Stimulated activated memory B cell treated with anti-CD40 and anti-IgM and Interleukin-4, amounts not matched to agents 10 μg/mL and 1 μg/mL and 100 μg/mL, for 72 hours (primary cell): ENCODE measurements at regions not wholly inside any gene's neighbourhood (a gene's known extent, or its start where the extent isn't known, plus 50 kb on each side); places are given as distances from the start of the nearest gene placed in this dataset.
"Not testable (repeated sequence)": the region's sequence is repeated elsewhere in the genome, so short reads cannot be mapped to it uniquely, and the experiment has no call there.

Source experiments
- ATAC-seq: fragments of 150-1000 bp; cut with Tn5 transposase; 2 replicates; pipeline ENCODE4 v1.10.0; 2021
- H3K27ac Mint-ChIP-seq: one replicate; pipeline ENCODE4 v1.8.0; 2022; ENCODE audit warnings: mild to moderate bottlenecking, mixed read lengths
- H3K27me3 Mint-ChIP-seq: one replicate; pipeline ENCODE4 v1.8.0; 2022; ENCODE audit warnings: mixed read lengths
- H3K36me3 Mint-ChIP-seq: one replicate; pipeline ENCODE4 v1.8.0; 2022; ENCODE audit warnings: mixed read lengths
- H3K4me1 Mint-ChIP-seq: one replicate; pipeline ENCODE4 v1.8.0; 2022; ENCODE audit warnings: mixed read lengths
- H3K4me3 Mint-ChIP-seq: one replicate; pipeline ENCODE4 v1.8.0; 2022; ENCODE audit warnings: mild to moderate bottlenecking, moderate library complexity, mixed read lengths
- H3K9me3 Mint-ChIP-seq: one replicate; pipeline ENCODE4 v1.8.0; 2022; ENCODE audit warnings: mixed read lengths

GRCh38 chr1:14167884-14168283 lies 430.6 kb upstream of the KAZN start:
- Mint-ChIP-seq H3K27ac (no peak overlapping the region), H3K9me3 (peaks cover 15% of the 10 kb centered on the region)
- ATAC-seq = no peak

GRCh38 chr1:14168326-14169063 lies 430.0 kb upstream of the KAZN start:
- no peaks in the 10 kb centered on the region for H3K36me3 Mint-ChIP-seq
- no peak for ATAC-seq
- no peaks in the 10 kb centered on the region for H3K4me1 Mint-ChIP-seq
- H3K9me3 Mint-ChIP-seq = peaks cover 9% of the 10 kb centered on the region
- H3K4me3 Mint-ChIP-seq = no peak overlapping the region
- H3K27ac Mint-ChIP-seq = no peak overlapping the region
- H3K27me3 Mint-ChIP-seq = peaks cover 14% of the 10 kb centered on the region

More at GRCh38 chr1:14167884-14168283, 430.6 kb upstream of the KAZN start:
- Mint-ChIP-seq H3K4me3 (no peak overlapping the region), H3K27me3 (peaks cover 14% of the 10 kb centered on the region), H3K36me3 (no peaks in the 10 kb centered on the region), H3K4me1 (no peaks in the 10 kb centered on the region)

GRCh38 chr1:14173598-14173997 lies 424.9 kb upstream of the KAZN start:
- H3K4me1 Mint-ChIP-seq = no peaks in the 10 kb centered on the region
- H3K36me3 Mint-ChIP-seq = no peaks in the 10 kb centered on the region
- no peak overlapping the region for H3K27ac Mint-ChIP-seq
- no peaks in the 10 kb centered on the region for H3K27me3 Mint-ChIP-seq
- no peak overlapping the region for H3K4me3 Mint-ChIP-seq
- no peak for ATAC-seq
- peaks cover 2% of the 10 kb centered on the region for H3K9me3 Mint-ChIP-seq

- not testable (repeated sequence) for ATAC-seq, H3K36me3 Mint-ChIP-seq, H3K9me3 Mint-ChIP-seq, H3K27ac Mint-ChIP-seq, H3K4me1 Mint-ChIP-seq, H3K4me3 Mint-ChIP-seq
- peaks cover 22% of the 10 kb centered on the region for H3K27me3 Mint-ChIP-seq
Measured at GRCh38 chr1:14177866-14178265, 420.6 kb upstream of the KAZN start.

GRCh38 chr1:14180738-14181137 lies 417.7 kb upstream of the KAZN start:
- Mint-ChIP-seq H3K4me1 (no peaks in the 10 kb centered on the region), H3K4me3 (no peak overlapping the region), H3K9me3 (no peaks in the 10 kb centered on the region), H3K36me3 (no peaks in the 10 kb centered on the region), H3K27me3 (peaks cover 35% of the 10 kb centered on the region), H3K27ac (no peak overlapping the region)
- no peak for ATAC-seq

- Mint-ChIP-seq H3K4me1 (no peaks in the 10 kb centered on the region), H3K4me3 (no peak overlapping the region), H3K9me3 (no peaks in the 10 kb centered on the region), H3K36me3 (no peaks in the 10 kb centered on the region), H3K27me3 (peaks cover 35% of the 10 kb centered on the region), H3K27ac (no peak overlapping the region)
- ATAC-seq = no peak
Measured at GRCh38 chr1:14181191-14181795, 417.2 kb upstream of the KAZN start.

GRCh38 chr1:14182856-14183255 lies 415.6 kb upstream of the KAZN start:
- H3K9me3 Mint-ChIP-seq = no peaks in the 10 kb centered on the region
- no peaks in the 10 kb centered on the region for H3K4me1 Mint-ChIP-seq
- H3K27me3 Mint-ChIP-seq = peaks cover 39% of the 10 kb centered on the region
- no peak for ATAC-seq
- H3K27ac Mint-ChIP-seq = no peak overlapping the region
- H3K4me3 Mint-ChIP-seq = no peak overlapping the region
- H3K36me3 Mint-ChIP-seq = no peaks in the 10 kb centered on the region

GRCh38 chr1:14183329-14183728 lies 415.2 kb upstream of the KAZN start:
- ATAC-seq = no peak

GRCh38 chr1:14184454-14184853 lies 414.0 kb upstream of the KAZN start:
- no peak overlapping the region for H3K27ac Mint-ChIP-seq
- ATAC-seq = no peak
- H3K4me1 Mint-ChIP-seq = no peaks in the 10 kb centered on the region
- no peaks in the 10 kb centered on the region for H3K36me3 Mint-ChIP-seq
- H3K9me3 Mint-ChIP-seq = no peaks in the 10 kb centered on the region
- peaks cover 45% of the 10 kb centered on the region for H3K27me3 Mint-ChIP-seq
- no peak overlapping the region for H3K4me3 Mint-ChIP-seq

More at GRCh38 chr1:14183329-14183728, 415.2 kb upstream of the KAZN start:
- Mint-ChIP-seq H3K36me3 (no peaks in the 10 kb centered on the region), H3K27ac (no peak overlapping the region), H3K4me3 (no peak overlapping the region), H3K4me1 (no peaks in the 10 kb centered on the region), H3K9me3 (no peaks in the 10 kb centered on the region), H3K27me3 (peaks cover 44% of the 10 kb centered on the region)

- H3K27me3 Mint-ChIP-seq = peaks cover 14% of the 10 kb centered on the region
- H3K9me3 Mint-ChIP-seq = peaks cover 3% of the 10 kb centered on the region
- no peaks in the 10 kb centered on the region for H3K4me1 Mint-ChIP-seq
- no peak overlapping the region for H3K27ac Mint-ChIP-seq
- H3K4me3 Mint-ChIP-seq = no peak overlapping the region
- no peak for ATAC-seq
- H3K36me3 Mint-ChIP-seq = no peaks in the 10 kb centered on the region
Measured at GRCh38 chr1:14189381-14189780, 409.1 kb upstream of the KAZN start.

- no peaks in the 10 kb centered on the region for H3K4me1 Mint-ChIP-seq
- no peak for ATAC-seq
- peaks cover 3% of the 10 kb centered on the region for H3K9me3 Mint-ChIP-seq
- no peak overlapping the region for H3K27ac Mint-ChIP-seq
- no peak overlapping the region for H3K4me3 Mint-ChIP-seq
- H3K27me3 Mint-ChIP-seq = peaks cover 10% of the 10 kb centered on the region
- no peaks in the 10 kb centered on the region for H3K36me3 Mint-ChIP-seq
Measured at GRCh38 chr1:14190508-14190907, 408.0 kb upstream of the KAZN start.

- Mint-ChIP-seq H3K9me3 (peaks cover 3% of the 10 kb centered on the region), H3K36me3 (no peaks in the 10 kb centered on the region), H3K4me1 (no peaks in the 10 kb centered on the region), H3K27ac (no peak overlapping the region), H3K4me3 (no peak overlapping the region), H3K27me3 (no peaks in the 10 kb centered on the region)
- ATAC-seq = no peak
Measured at GRCh38 chr1:14194511-14194910, 404.0 kb upstream of the KAZN start.

- Mint-ChIP-seq H3K27ac (no peak overlapping the region), H3K4me3 (no peak overlapping the region), H3K4me1 (no peaks in the 10 kb centered on the region), H3K27me3 (peaks cover 30% of the 10 kb centered on the region), H3K9me3 (peaks cover under 1% of the 10 kb centered on the region), H3K36me3 (no peaks in the 10 kb centered on the region)
- no peak for ATAC-seq
Measured at GRCh38 chr1:14205066-14205465, 393.4 kb upstream of the KAZN start.

GRCh38 chr1:14215151-14215550 lies 383.3 kb upstream of the KAZN start:
- Mint-ChIP-seq H3K27ac (no peak overlapping the region), H3K4me3 (no peak overlapping the region)
- ATAC-seq = no peak

GRCh38 chr1:14217384-14217783 lies 381.1 kb upstream of the KAZN start:
- Mint-ChIP-seq H3K4me3 (no peak overlapping the region), H3K27ac (no peak overlapping the region), H3K9me3 (peaks cover 7% of the 10 kb centered on the region), H3K36me3 (no peaks in the 10 kb centered on the region), H3K4me1 (no peaks in the 10 kb centered on the region), H3K27me3 (peaks cover 12% of the 10 kb centered on the region)
- no peak for ATAC-seq

More at GRCh38 chr1:14215151-14215550, 383.3 kb upstream of the KAZN start:
- H3K4me1 Mint-ChIP-seq = no peaks in the 10 kb centered on the region
- H3K27me3 Mint-ChIP-seq = peaks cover 12% of the 10 kb centered on the region
- no peaks in the 10 kb centered on the region for H3K36me3 Mint-ChIP-seq
- peaks cover 8% of the 10 kb centered on the region for H3K9me3 Mint-ChIP-seq

GRCh38 chr1:14220324-14220723 lies 378.2 kb upstream of the KAZN start:
- ATAC-seq = no peak
- Mint-ChIP-seq H3K4me3 (no peak overlapping the region), H3K9me3 (peaks cover 7% of the 10 kb centered on the region), H3K4me1 (no peaks in the 10 kb centered on the region), H3K27me3 (no peaks in the 10 kb centered on the region), H3K36me3 (no peaks in the 10 kb centered on the region), H3K27ac (no peak overlapping the region)
